Lower lobe of right lung (tissue), 2 donors: ENCODE measurements at regions not wholly inside any gene's neighbourhood (a gene's known extent, or its start where the extent isn't known, plus 50 kb on each side); places are given as distances from the start of the nearest gene placed in this dataset.

Experiments
- ATAC-seq, 2 donors: fragments of 200-7000 bp; cut with Tn5 transposase; one replicate each; pipeline ENCODE4 v1.9.1; 2020 to 2022; ENCODE audit warnings: mild to moderate bottlenecking in 2 of 2, moderate library complexity in 2 of 2
- DNase-seq: peaks from one replicate; pipeline ENCODE4 v3.0.0-alpha.2; 2020
- H3K27ac ChIP-seq: fragments of 200-600 bp; one replicate; pipeline ENCODE4 v1.8.0; 2022
- H3K27me3 ChIP-seq: fragments of 200-600 bp; one replicate; pipeline ENCODE4 v1.8.0; 2022; ENCODE audit warnings: low read depth
- H3K36me3 ChIP-seq: fragments of 200-600 bp; one replicate; pipeline ENCODE4 v1.8.0; 2022; ENCODE audit warnings: mild to moderate bottlenecking
- H3K4me1 ChIP-seq: fragments of 200-600 bp; one replicate; pipeline ENCODE4 v1.8.0; 2022
- H3K4me3 ChIP-seq: fragments of 200-600 bp; one replicate; pipeline ENCODE4 v1.8.0; 2022; ENCODE audit warnings: mild to moderate bottlenecking
- H3K9me3 ChIP-seq: fragments of 200-600 bp; one replicate; pipeline ENCODE4 v1.8.0; 2022
- intact Hi-C: fragments of 100-400 bp; cut with DNase I; formaldehyde crosslinking; loops from one replicate; pipeline ENCODE4 v1.11.0; 2022
- TF ChIP-seq, protein P1 (sequence below): fragments of 200-600 bp; IDR thresholded peaks from one replicate; pipeline ENCODE4 v1.8.0; 2022; ENCODE audit warnings: antibody characterized with exemption, mild to moderate bottlenecking
- donor health status: DM: no; HTN: yes; CAD: no; lungs with severe emphysema.

DNA sequence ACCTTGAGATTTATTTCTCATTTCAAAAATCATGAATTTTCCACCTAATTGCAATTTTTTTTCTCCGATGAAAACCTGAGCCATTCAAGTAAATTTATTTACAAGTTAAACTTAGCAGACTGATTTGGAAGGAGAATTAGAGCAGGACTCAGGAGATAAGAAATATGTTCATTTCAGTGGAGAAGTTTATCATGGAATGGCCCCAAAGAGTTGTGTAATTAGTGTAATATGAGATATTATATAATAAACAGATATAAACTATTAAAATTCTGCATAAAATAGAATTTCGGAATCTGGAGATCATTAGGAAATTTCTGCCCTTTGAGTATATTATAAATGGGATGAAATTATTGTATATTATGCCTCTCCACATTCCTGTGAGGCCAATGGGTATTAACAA is 596.8 kb downstream of the QKI start:
- ATAC-seq (no peak), DNase-seq (no peak)
- Histone ChIP-seq H3K27me3 (no peaks in the 10 kb centered on the region), H3K27ac (no peak overlapping the region), H3K4me1 (no peaks in the 10 kb centered on the region), H3K36me3 (no peaks in the 10 kb centered on the region), H3K9me3 (no peaks in the 10 kb centered on the region), H3K4me3 (no peak overlapping the region)
- TF ChIP-seq, protein P1, sequence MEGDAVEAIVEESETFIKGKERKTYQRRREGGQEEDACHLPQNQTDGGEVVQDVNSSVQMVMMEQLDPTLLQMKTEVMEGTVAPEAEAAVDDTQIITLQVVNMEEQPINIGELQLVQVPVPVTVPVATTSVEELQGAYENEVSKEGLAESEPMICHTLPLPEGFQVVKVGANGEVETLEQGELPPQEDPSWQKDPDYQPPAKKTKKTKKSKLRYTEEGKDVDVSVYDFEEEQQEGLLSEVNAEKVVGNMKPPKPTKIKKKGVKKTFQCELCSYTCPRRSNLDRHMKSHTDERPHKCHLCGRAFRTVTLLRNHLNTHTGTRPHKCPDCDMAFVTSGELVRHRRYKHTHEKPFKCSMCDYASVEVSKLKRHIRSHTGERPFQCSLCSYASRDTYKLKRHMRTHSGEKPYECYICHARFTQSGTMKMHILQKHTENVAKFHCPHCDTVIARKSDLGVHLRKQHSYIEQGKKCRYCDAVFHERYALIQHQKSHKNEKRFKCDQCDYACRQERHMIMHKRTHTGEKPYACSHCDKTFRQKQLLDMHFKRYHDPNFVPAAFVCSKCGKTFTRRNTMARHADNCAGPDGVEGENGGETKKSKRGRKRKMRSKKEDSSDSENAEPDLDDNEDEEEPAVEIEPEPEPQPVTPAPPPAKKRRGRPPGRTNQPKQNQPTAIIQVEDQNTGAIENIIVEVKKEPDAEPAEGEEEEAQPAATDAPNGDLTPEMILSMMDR = no peak
- intact Hi-C loops = no loop called here

DNA sequence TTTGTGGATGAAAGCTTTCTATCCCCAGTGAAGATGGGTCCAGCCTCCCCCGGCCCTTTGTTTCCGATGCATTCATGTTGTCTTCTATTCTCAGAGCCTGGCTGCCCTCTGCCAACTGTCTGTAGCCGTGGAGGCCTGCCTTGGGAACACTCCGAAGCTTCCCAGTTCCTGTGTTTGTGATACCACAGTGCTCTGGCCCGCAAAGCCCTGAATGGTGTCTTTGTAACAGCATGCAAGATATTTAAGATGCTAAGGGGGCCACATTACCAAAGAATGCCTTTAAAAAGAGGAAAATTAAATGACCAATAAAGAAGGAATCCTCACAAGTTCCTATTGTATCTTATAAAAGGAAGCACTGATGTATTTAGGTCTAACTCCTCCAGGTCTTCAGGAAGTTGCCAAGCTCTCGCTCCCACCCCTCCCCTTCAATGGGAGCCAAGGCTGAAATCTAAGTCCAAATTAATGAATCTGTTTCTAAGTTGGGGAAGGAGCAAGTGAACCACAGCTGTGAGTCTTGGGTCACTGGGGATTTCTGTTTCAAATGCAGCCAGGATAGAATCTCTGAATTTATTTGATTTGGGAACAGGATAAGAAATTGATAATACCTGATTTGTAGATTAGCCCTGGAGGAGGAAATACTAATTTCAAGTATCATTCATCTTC is 596.1 kb downstream of the QKI start:
- DNase-seq (no peak), ATAC-seq (no peak)
- TF ChIP-seq, protein P1 = no peak

DNA sequence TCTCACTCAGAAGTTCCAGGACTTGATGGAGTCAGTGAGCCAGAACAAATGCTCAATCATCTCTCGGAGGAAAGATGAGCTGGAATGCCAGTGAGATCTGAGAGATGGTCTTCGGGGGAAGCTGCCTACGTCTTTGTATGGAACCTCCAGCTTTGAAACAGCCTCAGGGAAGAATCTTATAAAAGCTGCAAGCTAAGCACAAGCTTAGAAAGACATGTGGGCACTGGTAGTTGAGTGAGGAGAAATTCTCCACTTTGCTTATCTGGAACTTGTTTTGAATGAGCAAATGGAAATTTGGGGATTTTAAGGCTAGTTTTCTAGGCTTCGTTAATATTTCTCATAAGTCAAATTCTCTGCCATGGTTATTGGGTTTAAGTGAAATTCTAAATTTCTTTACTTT is 594.4 kb downstream of the QKI start:
- no peaks in the 10 kb centered on the region for H3K27me3 ChIP-seq
- intact Hi-C loops = no loop called here
- no peak overlapping the region for H3K4me3 ChIP-seq
- no peaks in the 10 kb centered on the region for H3K4me1 ChIP-seq
- TF ChIP-seq, protein P1 = no peak
- H3K9me3 ChIP-seq = no peaks in the 10 kb centered on the region
- H3K36me3 ChIP-seq = no peaks in the 10 kb centered on the region
- no peak overlapping the region for H3K27ac ChIP-seq
- ATAC-seq = no peak
- DNase-seq = no peak

More for the DNA sequence above, 596.1 kb downstream of the QKI start:
- H3K27ac ChIP-seq = no peak overlapping the region
- intact Hi-C loops = no loop called here
- H3K4me3 ChIP-seq = no peak overlapping the region
- no peaks in the 10 kb centered on the region for H3K27me3 ChIP-seq
- H3K36me3 ChIP-seq = no peaks in the 10 kb centered on the region
- no peaks in the 10 kb centered on the region for H3K4me1 ChIP-seq
- H3K9me3 ChIP-seq = no peaks in the 10 kb centered on the region

DNA sequence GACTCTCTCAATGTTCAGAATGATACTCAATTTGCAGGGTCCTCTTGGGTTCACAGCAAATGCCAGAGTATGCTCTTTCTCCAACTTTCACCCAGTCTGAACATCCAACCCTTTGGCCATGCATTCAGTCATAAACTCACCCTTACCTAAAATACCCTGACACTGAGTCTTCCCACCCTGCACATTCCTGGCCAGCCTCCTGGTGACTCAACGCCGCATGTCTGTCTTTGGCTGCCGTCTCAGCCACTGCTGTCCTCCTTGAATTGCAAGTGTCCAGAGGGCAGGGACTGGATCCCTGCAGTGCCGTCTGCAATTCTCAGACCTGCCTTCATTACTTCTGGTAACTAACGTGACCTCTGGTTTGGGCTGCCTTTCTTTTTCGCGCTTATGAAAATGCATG is 593.4 kb downstream of the QKI start:
- Histone ChIP-seq H3K4me1 (no peaks in the 10 kb centered on the region), H3K9me3 (no peaks in the 10 kb centered on the region), H3K36me3 (no peaks in the 10 kb centered on the region), H3K27ac (no peak overlapping the region), H3K4me3 (no peak overlapping the region), H3K27me3 (no peaks in the 10 kb centered on the region)
- TF ChIP-seq, protein P1 = no peak
- ATAC-seq (no peak), DNase-seq (no peak)
- intact Hi-C loops = no loop called here

DNA sequence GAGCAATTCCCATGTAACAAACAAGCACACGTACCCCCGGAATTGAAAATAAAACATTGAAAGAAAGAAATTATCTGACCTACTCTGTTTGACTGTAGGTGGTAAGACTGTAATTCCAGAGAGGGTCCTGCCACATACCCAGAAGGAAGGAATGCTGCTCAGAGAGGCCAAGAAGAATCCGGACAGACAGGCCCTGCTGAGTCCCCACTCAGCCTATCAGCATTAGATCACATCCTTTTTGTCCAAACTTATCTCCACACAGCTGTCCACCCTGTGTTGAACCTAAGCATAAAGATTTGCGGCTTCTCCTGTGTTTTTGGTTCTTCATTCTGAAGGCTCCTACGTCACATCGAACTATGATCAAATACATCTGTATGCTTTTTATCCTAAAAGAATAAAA is 591.9 kb downstream of the QKI start:
- H3K4me3 ChIP-seq = no peak overlapping the region
- H3K36me3 ChIP-seq = no peaks in the 10 kb centered on the region
- DNase-seq (no peak), ATAC-seq (no peak)
- H3K4me1 ChIP-seq = no peaks in the 10 kb centered on the region
- intact Hi-C loops = no loop called here
- TF ChIP-seq, protein P1 = no peak
- no peaks in the 10 kb centered on the region for H3K9me3 ChIP-seq
- H3K27ac ChIP-seq = no peak overlapping the region
- H3K27me3 ChIP-seq = no peaks in the 10 kb centered on the region
